ENCODE measurements at regions not wholly inside any gene's neighbourhood (a gene's known extent, or its start where the extent isn't known, plus 50 kb on each side); places are given as distances from the start of the nearest gene placed in this dataset.

GRCh38 chr1:82710091-82710490, 909.4 kb downstream of the ADGRL2 start:
- no peak for TF ChIP-seq POLR2A (IDR thresholded peaks at IDR 0.05)
- TF ChIP-seq CTCF (IDR thresholded peaks at IDR 0.05) = no peak
